ENCODE measurements at regions not wholly inside any gene's neighbourhood (a gene's known extent, or its start where the extent isn't known, plus 50 kb on each side); places are given as distances from the start of the nearest gene placed in this dataset.

DNA sequence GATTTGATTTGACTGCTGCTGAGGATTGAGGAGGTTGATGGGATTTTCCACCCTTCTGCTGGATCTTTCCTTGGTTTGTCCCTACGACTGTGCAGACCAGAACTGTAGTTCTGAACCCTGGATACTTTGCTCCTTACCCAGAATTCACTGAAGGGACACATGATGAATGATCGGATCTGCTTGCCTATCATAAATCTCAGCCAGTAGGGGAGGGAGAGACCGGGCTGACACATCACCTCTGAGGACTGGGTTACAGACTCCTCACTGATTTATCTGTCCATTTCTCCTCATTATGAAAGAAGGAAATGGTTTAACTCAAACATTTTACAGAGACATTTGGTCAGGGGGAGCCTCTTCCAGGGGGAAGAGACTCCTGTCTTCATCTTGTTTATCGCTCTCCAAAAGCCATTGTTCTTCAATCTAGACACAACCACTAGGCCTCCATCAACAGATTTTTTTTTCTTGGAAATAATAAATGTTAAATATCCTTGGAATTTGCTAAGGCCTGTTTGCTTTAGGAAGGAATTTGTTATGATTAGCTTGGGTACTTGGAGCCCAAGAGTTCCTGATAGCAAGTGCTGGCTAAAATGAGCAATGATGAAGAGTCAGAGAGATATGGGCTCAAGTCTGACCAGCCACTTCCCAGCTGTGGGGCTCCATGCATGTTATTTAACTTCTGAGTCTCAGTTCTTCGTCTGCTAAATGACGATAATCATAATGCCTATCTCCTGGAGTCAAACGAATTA, 925.5 kb downstream of the SLC4A3 start:
- DNase-seq (ENCODE audit: extremely low read depth in 1 of 4, low spot score in 3 of 4), result no peak
- ChIA-PET POLR2A (no interaction called here), CTCF (ENCODE audit: low intra/inter-chr PET ratio) (no interaction called here)
- in situ Hi-C loops (cut with MboI), result no loop called here
- no peak for ATAC-seq
- no peaks in the 10 kb centered on the region for H3K9me3 ChIP-seq (replicated peaks; ENCODE audit: control insufficient read depth, insufficient read depth, low read depth, low read length)
- no TSS peak for BruUV-seq (replicated peaks)
- no peak overlapping the region for H3K4me2 ChIP-seq (ENCODE audit: insufficient read depth, low read length)
- no peak overlapping the region for H3K4me3 ChIP-seq
- no peak overlapping the region for H3K9ac ChIP-seq (ENCODE audit: insufficient read depth in 1 of 2, low read depth in 2 of 2, low read length in 2 of 2)
- no peak for TF ChIP-seq PCBP1 (IDR thresholded peaks at IDR 0.05; ENCODE audit: low read depth, low read length, poor library complexity, severe bottlenecking)
- TF ChIP-seq ZNF408 (CRISPR knock-in tag; IDR thresholded peaks at IDR 0.05; ENCODE audit: low read depth), result no peak
- no peak for TF ChIP-seq MECOM (CRISPR knock-in tag; IDR thresholded peaks at IDR 0.05)
- no peak for TF ChIP-seq ATF1 (CRISPR knock-in tag; IDR thresholded peaks at IDR 0.05)
- no peak for TF ChIP-seq ATF1 (tag; IDR thresholded peaks at IDR 0.05)
- no peak for TF ChIP-seq XRCC5 (IDR thresholded peaks at IDR 0.05; ENCODE audit: low read depth, low read length)
- TF ChIP-seq FOXK1 (CRISPR knock-in tag; IDR thresholded peaks at IDR 0.05; ENCODE audit: borderline replicate concordance), result no peak
- no peak for TF ChIP-seq NELFE (IDR thresholded peaks at IDR 0.05; ENCODE audit: insufficient read depth, insufficient read length)
- no peak for TF ChIP-seq FUS (optimal IDR thresholded peaks at IDR 0.05; ENCODE audit: low read depth, low read length)
- TF ChIP-seq, protein P1, sequence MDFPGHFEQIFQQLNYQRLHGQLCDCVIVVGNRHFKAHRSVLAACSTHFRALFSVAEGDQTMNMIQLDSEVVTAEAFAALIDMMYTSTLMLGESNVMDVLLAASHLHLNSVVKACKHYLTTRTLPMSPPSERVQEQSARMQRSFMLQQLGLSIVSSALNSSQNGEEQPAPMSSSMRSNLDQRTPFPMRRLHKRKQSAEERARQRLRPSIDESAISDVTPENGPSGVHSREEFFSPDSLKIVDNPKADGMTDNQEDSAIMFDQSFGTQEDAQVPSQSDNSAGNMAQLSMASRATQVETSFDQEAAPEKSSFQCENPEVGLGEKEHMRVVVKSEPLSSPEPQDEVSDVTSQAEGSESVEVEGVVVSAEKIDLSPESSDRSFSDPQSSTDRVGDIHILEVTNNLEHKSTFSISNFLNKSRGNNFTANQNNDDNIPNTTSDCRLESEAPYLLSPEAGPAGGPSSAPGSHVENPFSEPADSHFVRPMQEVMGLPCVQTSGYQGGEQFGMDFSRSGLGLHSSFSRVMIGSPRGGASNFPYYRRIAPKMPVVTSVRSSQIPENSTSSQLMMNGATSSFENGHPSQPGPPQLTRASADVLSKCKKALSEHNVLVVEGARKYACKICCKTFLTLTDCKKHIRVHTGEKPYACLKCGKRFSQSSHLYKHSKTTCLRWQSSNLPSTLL (IDR thresholded peaks at IDR 0.05), result no peak
- TF ChIP-seq NFIC (IDR thresholded peaks at IDR 0.05), result no peak
- no peak for TF ChIP-seq ATF7 (IDR thresholded peaks at IDR 0.05)
- TF ChIP-seq ZNF134 (CRISPR knock-in tag; conservative IDR thresholded peaks at IDR 0.05), result no peak
- TF ChIP-seq, protein P2, sequence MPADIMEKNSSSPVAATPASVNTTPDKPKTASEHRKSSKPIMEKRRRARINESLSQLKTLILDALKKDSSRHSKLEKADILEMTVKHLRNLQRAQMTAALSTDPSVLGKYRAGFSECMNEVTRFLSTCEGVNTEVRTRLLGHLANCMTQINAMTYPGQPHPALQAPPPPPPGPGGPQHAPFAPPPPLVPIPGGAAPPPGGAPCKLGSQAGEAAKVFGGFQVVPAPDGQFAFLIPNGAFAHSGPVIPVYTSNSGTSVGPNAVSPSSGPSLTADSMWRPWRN (IDR thresholded peaks at IDR 0.05; ENCODE audit: low read depth), result no peak
- TF ChIP-seq ZC3H8 (IDR thresholded peaks at IDR 0.05), result no peak
- 0% methylated on average over 7 of the region's 7 CpGs for WGBS (ENCODE audit: insufficient coverage, low coverage, missing lambda C conversion rate)
- H3K4me1 ChIP-seq (replicated peaks in 1 of 2; ENCODE audit: control insufficient read depth in 2 of 2, insufficient read depth in 2 of 2, low read length in 2 of 2), result no peaks in the 10 kb centered on the region
- H4K20me1 ChIP-seq (replicated peaks; ENCODE audit: control insufficient read depth, insufficient read depth, low read length), result no peaks in the 10 kb centered on the region
- no peak overlapping the region for H2AFZ ChIP-seq (ENCODE audit: low read depth, low read length)
- H3K79me2 ChIP-seq (ENCODE audit: control insufficient read depth, insufficient read depth, low read length), result no peaks in the 10 kb centered on the region
- no peaks in the 10 kb centered on the region for H3K9me1 ChIP-seq (ENCODE audit: control insufficient read depth, insufficient read depth, low read length)
- intact Hi-C loops (cut with micrococcal nuclease), result no loop called here
- no peak for FAIRE-seq
- H3K36me3 ChIP-seq (ENCODE audit: control insufficient read depth, insufficient read depth, low read length), result no peaks in the 10 kb centered on the region
- no peaks in the 10 kb centered on the region for H3K27me3 ChIP-seq (ENCODE audit: control insufficient read depth in 2 of 2, insufficient read depth in 2 of 2, low read length in 2 of 2)
- H3K27ac ChIP-seq (ENCODE audit: extremely low read depth, low read depth, low read length), result no peak overlapping the region

Data from K562 (cell line).